ENCODE measurements at regions not wholly inside any gene's neighbourhood (a gene's known extent, or its start where the extent isn't known, plus 50 kb on each side); places are given as distances from the start of the nearest gene placed in this dataset.

DNA sequence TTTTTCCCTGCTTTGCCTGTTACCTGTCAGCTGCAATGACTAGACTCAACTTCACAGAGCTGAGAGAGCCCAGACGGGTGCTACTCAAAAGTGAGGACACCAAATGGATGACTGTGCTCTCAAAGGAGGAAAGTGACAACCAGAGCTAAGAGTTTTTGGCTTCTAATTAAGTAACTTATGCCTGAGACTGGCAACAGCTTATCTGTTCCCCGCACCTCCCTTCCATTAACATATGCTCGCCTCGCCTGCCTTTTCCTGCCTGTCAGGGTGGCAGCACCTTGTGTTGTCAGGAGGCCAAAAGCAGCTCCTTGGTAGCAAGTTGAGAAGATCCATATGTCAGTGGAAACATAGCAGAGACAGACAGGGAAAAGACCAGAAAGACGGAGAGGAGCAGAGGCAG is 573.9 kb upstream of the KIRREL3 start:
- no peak overlapping the region for H3K4me3 ChIP-seq
- no peaks in the 10 kb centered on the region for H3K27me3 ChIP-seq (ENCODE audit: low read depth)
- TF ChIP-seq, protein P1, sequence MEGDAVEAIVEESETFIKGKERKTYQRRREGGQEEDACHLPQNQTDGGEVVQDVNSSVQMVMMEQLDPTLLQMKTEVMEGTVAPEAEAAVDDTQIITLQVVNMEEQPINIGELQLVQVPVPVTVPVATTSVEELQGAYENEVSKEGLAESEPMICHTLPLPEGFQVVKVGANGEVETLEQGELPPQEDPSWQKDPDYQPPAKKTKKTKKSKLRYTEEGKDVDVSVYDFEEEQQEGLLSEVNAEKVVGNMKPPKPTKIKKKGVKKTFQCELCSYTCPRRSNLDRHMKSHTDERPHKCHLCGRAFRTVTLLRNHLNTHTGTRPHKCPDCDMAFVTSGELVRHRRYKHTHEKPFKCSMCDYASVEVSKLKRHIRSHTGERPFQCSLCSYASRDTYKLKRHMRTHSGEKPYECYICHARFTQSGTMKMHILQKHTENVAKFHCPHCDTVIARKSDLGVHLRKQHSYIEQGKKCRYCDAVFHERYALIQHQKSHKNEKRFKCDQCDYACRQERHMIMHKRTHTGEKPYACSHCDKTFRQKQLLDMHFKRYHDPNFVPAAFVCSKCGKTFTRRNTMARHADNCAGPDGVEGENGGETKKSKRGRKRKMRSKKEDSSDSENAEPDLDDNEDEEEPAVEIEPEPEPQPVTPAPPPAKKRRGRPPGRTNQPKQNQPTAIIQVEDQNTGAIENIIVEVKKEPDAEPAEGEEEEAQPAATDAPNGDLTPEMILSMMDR (IDR thresholded peaks at IDR 0.05; ENCODE audit: borderline replicate concordance) = no peak
- DNase-seq = no peak
- no peaks in the 10 kb centered on the region for H3K4me1 ChIP-seq
- peaks cover 21% of the 10 kb centered on the region for H3K9me3 ChIP-seq (replicated peaks)
- intact Hi-C loops (cut with micrococcal nuclease) = no loop called here
- no peaks in the 10 kb centered on the region for H3K36me3 ChIP-seq
- H3K27ac ChIP-seq (replicated peaks) = no peak overlapping the region

DNA sequence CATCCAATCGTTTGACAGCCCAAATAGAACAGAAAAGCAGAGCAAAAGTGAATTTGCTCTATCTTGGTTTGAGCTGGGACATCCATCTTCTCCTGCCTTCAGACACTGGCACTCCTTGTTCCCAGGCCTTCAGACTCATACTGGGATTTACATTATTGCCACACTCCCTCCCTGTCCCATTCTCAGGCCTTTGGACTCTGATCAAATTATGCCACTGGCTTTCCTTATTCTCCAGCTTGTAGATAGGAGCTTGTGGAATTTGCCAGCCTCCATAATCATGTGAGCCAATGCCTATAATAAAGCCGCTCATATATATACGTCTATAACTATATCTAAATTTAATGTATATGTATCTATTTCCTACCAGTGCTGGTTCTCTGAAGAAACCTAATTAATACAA is 568.3 kb upstream of the KIRREL3 start:
- TF ChIP-seq, protein P1 (IDR thresholded peaks at IDR 0.05; ENCODE audit: borderline replicate concordance) = no peak
- intact Hi-C loops (cut with micrococcal nuclease) = no loop called here
- no peak for DNase-seq
- H3K27ac ChIP-seq (replicated peaks) = no peak overlapping the region
- peaks cover 19% of the 10 kb centered on the region for H3K9me3 ChIP-seq (replicated peaks)
- H3K27me3 ChIP-seq (ENCODE audit: low read depth) = no peaks in the 10 kb centered on the region
- no peaks in the 10 kb centered on the region for H3K4me1 ChIP-seq
- H3K36me3 ChIP-seq = no peaks in the 10 kb centered on the region
- H3K4me3 ChIP-seq = no peak overlapping the region

DNA sequence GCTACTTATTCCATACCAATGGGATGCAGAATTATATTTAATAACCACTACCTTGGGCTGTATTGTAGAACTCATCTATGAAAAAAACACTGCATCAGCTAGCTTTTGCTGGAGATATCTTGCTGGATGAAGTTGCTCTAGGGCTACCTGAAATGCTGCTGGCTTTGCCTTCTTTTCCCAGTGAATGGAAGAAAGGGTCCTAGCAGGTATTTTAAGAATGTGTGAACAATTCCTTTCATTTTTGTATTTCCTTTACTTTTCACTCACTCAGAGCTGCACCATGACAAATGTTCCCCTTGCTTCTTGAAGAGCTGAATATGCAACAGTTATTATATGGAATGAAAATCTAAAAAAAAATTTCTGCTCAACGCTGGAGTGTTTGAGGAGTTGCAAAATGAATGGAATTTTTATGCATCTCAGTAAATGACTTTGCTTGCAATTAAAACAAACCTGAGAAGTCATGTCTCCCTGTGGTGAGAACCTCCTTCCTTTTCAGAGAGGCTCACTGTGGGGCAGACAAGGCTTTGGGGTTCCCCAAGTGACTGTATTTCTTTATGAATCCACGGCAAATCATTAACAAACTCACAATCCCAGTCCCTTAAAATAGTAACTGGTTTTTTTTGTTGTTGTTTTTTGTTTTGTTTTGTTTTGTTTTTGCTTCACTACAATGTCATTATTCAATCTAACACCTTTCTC is 566.8 kb upstream of the KIRREL3 start:
- H3K4me3 ChIP-seq = no peak overlapping the region
- no peak for DNase-seq
- intact Hi-C loops (cut with micrococcal nuclease) = no loop called here
- H3K27me3 ChIP-seq (ENCODE audit: low read depth) = no peaks in the 10 kb centered on the region
- no peaks in the 10 kb centered on the region for H3K36me3 ChIP-seq
- no peaks in the 10 kb centered on the region for H3K4me1 ChIP-seq
- H3K9me3 ChIP-seq (replicated peaks) = peaks cover 16% of the 10 kb centered on the region
- no peak overlapping the region for H3K27ac ChIP-seq (replicated peaks)
- TF ChIP-seq, protein P1 (IDR thresholded peaks at IDR 0.05; ENCODE audit: borderline replicate concordance) = no peak

DNA sequence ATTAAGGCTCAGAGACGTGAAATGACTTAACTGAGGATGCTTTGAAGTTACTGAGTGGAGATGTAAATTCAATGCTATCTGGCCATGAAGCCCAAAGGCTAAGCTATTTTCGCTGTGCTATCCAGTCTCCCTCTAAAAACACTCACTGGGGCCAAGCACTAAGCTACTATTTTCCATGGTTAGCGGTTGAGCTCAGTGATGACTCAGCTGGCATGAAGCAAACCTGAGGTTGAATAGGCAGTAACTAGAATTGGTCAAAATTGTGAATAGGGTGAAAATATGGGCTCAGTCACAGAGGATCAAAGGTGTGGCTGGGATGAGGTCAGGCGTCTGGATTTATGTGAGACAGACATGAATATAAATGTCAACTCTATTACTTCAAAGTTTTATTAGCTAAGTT is 564.2 kb upstream of the KIRREL3 start:
- Histone ChIP-seq H3K9me3 (replicated peaks) (no peaks in the 10 kb centered on the region), H3K27me3 (ENCODE audit: low read depth) (no peaks in the 10 kb centered on the region), H3K4me1 (no peaks in the 10 kb centered on the region), H3K36me3 (no peaks in the 10 kb centered on the region), H3K4me3 (no peak overlapping the region), H3K27ac (replicated peaks) (no peak overlapping the region)
- TF ChIP-seq, protein P1 (IDR thresholded peaks at IDR 0.05; ENCODE audit: borderline replicate concordance) = no peak
- intact Hi-C loops (cut with micrococcal nuclease) = no loop called here
- no peak for DNase-seq

DNA sequence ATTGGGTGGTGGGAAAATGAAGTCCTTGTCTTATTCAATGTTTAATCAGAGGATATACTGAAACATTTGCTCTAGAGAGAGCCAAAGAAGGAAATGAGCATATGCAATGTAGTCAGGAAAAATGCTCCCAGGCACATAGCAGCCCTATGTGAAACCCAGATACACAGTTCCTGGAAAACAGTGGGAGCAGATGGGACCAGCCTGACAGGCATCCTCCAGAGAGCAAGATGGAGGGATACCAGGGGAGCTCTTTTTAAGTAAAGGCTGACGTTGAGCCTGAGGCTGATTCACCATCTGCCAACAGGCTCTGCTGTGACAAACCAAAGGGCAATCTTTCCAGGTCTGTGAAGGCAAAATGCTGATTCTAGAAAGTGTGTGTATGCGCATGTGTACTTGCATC is 559.4 kb upstream of the KIRREL3 start:
- H3K4me3 ChIP-seq = no peak overlapping the region

More for the DNA sequence above, 559.4 kb upstream of the KIRREL3 start:
- H3K4me1 ChIP-seq = no peaks in the 10 kb centered on the region
- H3K27ac ChIP-seq (replicated peaks) = no peak overlapping the region
- no peak for DNase-seq
- intact Hi-C loops (cut with micrococcal nuclease) = no loop called here
- H3K9me3 ChIP-seq (replicated peaks) = no peaks in the 10 kb centered on the region
- H3K27me3 ChIP-seq (ENCODE audit: low read depth) = no peaks in the 10 kb centered on the region
- no peaks in the 10 kb centered on the region for H3K36me3 ChIP-seq
- TF ChIP-seq, protein P1 (IDR thresholded peaks at IDR 0.05; ENCODE audit: borderline replicate concordance) = no peak

Measured in left ventricle myocardium inferior (tissue), 1 donor.